WERI-Rb-1 (cell line): ENCODE measurements at regions not wholly inside any gene's neighbourhood (a gene's known extent, or its start where the extent isn't known, plus 50 kb on each side); places are given as distances from the start of the nearest gene placed in this dataset.
"Not testable (repeated sequence)": the region's sequence is repeated elsewhere in the genome, so short reads cannot be mapped to it uniquely, and the experiment has no call there.

Experiments
- DNase-seq: peaks from one replicate; pipeline ENCODE4 v3.0.0-alpha.2; 2020
- H3K27ac ChIP-seq: fragments of 250-450 bp; sonication (Bioruptor Pico); 2 replicates; pipeline ENCODE4 v1.5.1; 2020; ENCODE audit warnings: mild to moderate bottlenecking, moderate library complexity
- H3K27me3 ChIP-seq: fragments of 250-450 bp; sonication (Bioruptor Pico); 2 replicates; pipeline ENCODE4 v1.5.1; 2021; ENCODE audit warnings: mild to moderate bottlenecking, low read depth, moderate library complexity; ENCODE audit not compliant: insufficient read depth, severe bottlenecking
- H3K36me3 ChIP-seq: fragments of 250-450 bp; sonication (Bioruptor Pico); 2 replicates; pipeline ENCODE4 v1.5.1; 2020; ENCODE audit warnings: mild to moderate bottlenecking, moderate library complexity
- H3K4me3 ChIP-seq: 2 replicates; pipeline ENCODE4 v1.5.1; 2011; ENCODE audit warnings: low read depth, mild to moderate bottlenecking, control low read depth, low read length
- H3K9me3 ChIP-seq: fragments of 250-450 bp; sonication (Bioruptor Pico); 2 replicates; pipeline ENCODE4 v1.5.1; 2021; ENCODE audit warnings: mild to moderate bottlenecking, moderate library complexity; ENCODE audit not compliant: severe bottlenecking
- TF ChIP-seq, protein P1 (sequence below): IDR thresholded peaks from 2 replicates; pipeline ENCODE4 v1.5.1; 2011; ENCODE audit warnings: low read depth, mild to moderate bottlenecking, control low read depth, inconsistent platforms, low read length

- Histone ChIP-seq H3K27me3 (no peaks in the 10 kb centered on the region), H3K27ac (no peak overlapping the region), H3K36me3 (no peaks in the 10 kb centered on the region), H3K4me3 (no peak overlapping the region), H3K9me3 (no peaks in the 10 kb centered on the region)
- no peak for DNase-seq
- TF ChIP-seq, protein P1, sequence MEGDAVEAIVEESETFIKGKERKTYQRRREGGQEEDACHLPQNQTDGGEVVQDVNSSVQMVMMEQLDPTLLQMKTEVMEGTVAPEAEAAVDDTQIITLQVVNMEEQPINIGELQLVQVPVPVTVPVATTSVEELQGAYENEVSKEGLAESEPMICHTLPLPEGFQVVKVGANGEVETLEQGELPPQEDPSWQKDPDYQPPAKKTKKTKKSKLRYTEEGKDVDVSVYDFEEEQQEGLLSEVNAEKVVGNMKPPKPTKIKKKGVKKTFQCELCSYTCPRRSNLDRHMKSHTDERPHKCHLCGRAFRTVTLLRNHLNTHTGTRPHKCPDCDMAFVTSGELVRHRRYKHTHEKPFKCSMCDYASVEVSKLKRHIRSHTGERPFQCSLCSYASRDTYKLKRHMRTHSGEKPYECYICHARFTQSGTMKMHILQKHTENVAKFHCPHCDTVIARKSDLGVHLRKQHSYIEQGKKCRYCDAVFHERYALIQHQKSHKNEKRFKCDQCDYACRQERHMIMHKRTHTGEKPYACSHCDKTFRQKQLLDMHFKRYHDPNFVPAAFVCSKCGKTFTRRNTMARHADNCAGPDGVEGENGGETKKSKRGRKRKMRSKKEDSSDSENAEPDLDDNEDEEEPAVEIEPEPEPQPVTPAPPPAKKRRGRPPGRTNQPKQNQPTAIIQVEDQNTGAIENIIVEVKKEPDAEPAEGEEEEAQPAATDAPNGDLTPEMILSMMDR: no peak
These were observed 74.7 kb upstream of the ITGB1 start for GRCh38 chr10:33032654-33033151.

GRCh38 chr10:33031815-33032653 lies 74.0 kb upstream of the ITGB1 start:
- no peak for DNase-seq
- Histone ChIP-seq H3K36me3 (no peaks in the 10 kb centered on the region), H3K27me3 (no peaks in the 10 kb centered on the region), H3K27ac (no peak overlapping the region), H3K9me3 (no peaks in the 10 kb centered on the region), H3K4me3 (no peak overlapping the region)
- TF ChIP-seq, protein P1: no peak

GRCh38 chr10:33031171-33031570 lies 73.1 kb upstream of the ITGB1 start:
- no peak overlapping the region for H3K27ac ChIP-seq
- TF ChIP-seq, protein P1: no peak
- H3K27me3 ChIP-seq: no peaks in the 10 kb centered on the region
- DNase-seq: no peak
- H3K4me3 ChIP-seq: no peak overlapping the region
- no peaks in the 10 kb centered on the region for H3K9me3 ChIP-seq
- no peaks in the 10 kb centered on the region for H3K36me3 ChIP-seq

DNA sequence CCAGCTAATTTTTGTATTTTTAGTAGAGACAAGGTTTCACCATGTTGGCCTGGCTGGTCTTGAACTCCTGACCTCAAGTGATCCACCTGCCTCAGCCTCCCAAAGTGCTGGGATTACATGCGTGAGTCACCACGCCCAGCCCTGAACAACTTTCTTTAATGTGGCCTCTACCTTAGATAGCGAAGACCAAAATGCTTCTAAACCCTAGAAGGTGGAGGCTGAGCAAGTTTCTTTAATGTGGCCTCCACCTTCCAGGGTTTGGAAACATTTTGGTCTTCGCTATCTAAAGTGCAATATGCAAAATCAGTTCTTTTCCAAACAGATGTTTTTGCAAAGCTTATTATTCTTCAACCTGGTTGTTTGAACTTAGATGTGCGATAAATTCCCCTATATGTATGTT lies 70.5 kb upstream of the ITGB1 start:
- H3K9me3 ChIP-seq, DNase-seq, H3K36me3 ChIP-seq, H3K27ac ChIP-seq, H3K27me3 ChIP-seq, H3K4me3 ChIP-seq: not testable (repeated sequence)

DNA sequence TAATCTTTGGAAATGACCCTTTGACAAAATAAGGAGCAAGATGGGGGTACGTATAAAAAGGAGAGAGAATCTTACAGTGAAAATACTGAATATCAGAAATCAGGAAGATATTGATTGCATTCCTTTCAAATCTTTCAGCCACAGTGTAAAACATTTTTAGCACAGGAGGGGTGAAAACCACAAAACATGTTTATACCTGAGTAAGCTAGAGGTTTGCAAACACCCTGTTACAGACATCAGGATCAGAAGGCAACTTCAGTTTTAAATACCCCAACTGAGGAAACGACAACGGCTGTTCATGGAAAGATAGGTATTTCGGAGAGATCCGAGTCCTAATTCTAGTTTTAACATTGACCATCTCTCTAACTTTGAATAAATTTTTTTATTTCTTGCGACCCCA lies 69.1 kb upstream of the ITGB1 start:
- DNase-seq: no peak
- Histone ChIP-seq H3K27me3 (no peaks in the 10 kb centered on the region), H3K4me3 (no peak overlapping the region), H3K9me3 (no peaks in the 10 kb centered on the region), H3K27ac (no peak overlapping the region), H3K36me3 (no peaks in the 10 kb centered on the region)
- TF ChIP-seq, protein P1: no peak

DNA sequence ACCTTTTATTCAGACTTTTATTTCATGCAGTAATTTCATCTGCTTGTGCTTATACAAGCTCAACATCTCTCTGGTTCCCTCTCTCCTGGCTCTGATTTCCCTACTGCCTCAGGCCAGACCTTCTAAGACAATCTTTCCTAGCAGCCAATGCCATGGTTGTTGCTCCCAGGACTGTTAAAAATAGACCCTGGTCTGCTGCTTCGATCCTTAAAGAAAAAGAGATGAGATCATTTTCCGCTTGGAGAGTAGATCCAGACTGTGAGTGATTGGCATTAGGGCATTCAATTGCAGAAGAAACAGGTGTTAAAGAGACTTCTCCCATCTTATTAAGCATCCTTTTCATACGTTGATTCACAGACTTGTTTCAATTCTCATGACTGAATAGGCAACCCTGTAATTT lies 68.4 kb upstream of the ITGB1 start:
- Histone ChIP-seq H3K4me3 (no peak overlapping the region), H3K9me3 (no peaks in the 10 kb centered on the region), H3K27me3 (no peaks in the 10 kb centered on the region), H3K36me3 (no peaks in the 10 kb centered on the region), H3K27ac (no peak overlapping the region)
- TF ChIP-seq, protein P1: no peak
- DNase-seq: no peak
